LNCAP (cell line): ENCODE measurements at regions not wholly inside any gene's neighbourhood (a gene's known extent, or its start where the extent isn't known, plus 50 kb on each side); places are given as distances from the start of the nearest gene placed in this dataset.

ENCODE experiments used
- CTCF ChIP-seq: fragments of 450-650 bp; IDR thresholded peaks from 2 replicates; pipeline ENCODE4 v1.5.1; 2017; ENCODE audit warnings: mild to moderate bottlenecking

- no peak for TF ChIP-seq CTCF
Observed at GRCh38 chrX:41981481-41982013, 58.2 kb upstream of the CASK start.

GRCh38 chrX:41973208-41973607 lies 49.9 kb upstream of the CASK start:
- no peak for TF ChIP-seq CTCF
